SK-N-SH (cell line): ENCODE measurements at regions not wholly inside any gene's neighbourhood (a gene's known extent, or its start where the extent isn't known, plus 50 kb on each side); places are given as distances from the start of the nearest gene placed in this dataset.

Source experiments
- CTCF ChIP-seq: fragments of 200-600 bp; sonication (generic); IDR thresholded peaks from 2 replicates; pipeline ENCODE4 v1.6.1; 2017; ENCODE audit warnings: antibody characterized with exemption, mild to moderate bottlenecking, moderate library complexity
- EP300 ChIP-seq, 2 experiments: IDR thresholded peaks; 2 replicates each; pipeline versions ENCODE4 v1.4.0 to v1.6.1; 2012; ENCODE audit warnings: borderline replicate concordance in 1 of 2, low read depth in 1 of 2, low read length in 1 of 2
- FOSL2 ChIP-seq: IDR thresholded peaks from 2 replicates; pipeline ENCODE4 v1.4.0; 2012; ENCODE audit warnings: low read depth, mild to moderate bottlenecking, moderate library complexity, borderline replicate concordance
- FOXJ3 ChIP-seq: sonication (generic); formaldehyde crosslinking; IDR thresholded peaks from 2 replicates; pipeline ENCODE4 v1.5.1; 2020; ENCODE audit warnings: mild to moderate bottlenecking, missing genetic modification reagents
- FOXM1 ChIP-seq: IDR thresholded peaks from 2 replicates; pipeline ENCODE4 v1.4.0; 2012; ENCODE audit warnings: low read depth, mild to moderate bottlenecking
- MAX ChIP-seq: IDR thresholded peaks from 2 replicates; pipeline ENCODE4 v1.4.0; 2012; ENCODE audit warnings: low read depth
- MXI1 ChIP-seq: IDR thresholded peaks from 2 replicates; pipeline ENCODE4 v1.6.1; 2012; ENCODE audit warnings: mild to moderate bottlenecking, low read depth, low read length, improper control_type of control experiment
- POLR2AphosphoS5 ChIP-seq: IDR thresholded peaks from 2 replicates; pipeline ENCODE4 v1.6.1; 2012; ENCODE audit warnings: low read depth, low read length
- RAD21 ChIP-seq: IDR thresholded peaks from 2 replicates; pipeline ENCODE4 v1.6.1; 2012; ENCODE audit warnings: mild to moderate bottlenecking, low read length
- REST ChIP-seq: IDR thresholded peaks from 2 replicates; pipeline ENCODE4 v1.6.1; 2012; ENCODE audit warnings: mild to moderate bottlenecking, low read depth, low read length, moderate library complexity
- SIN3A ChIP-seq: IDR thresholded peaks from 2 replicates; pipeline ENCODE4 v1.6.1; 2012; ENCODE audit warnings: low read depth, mild to moderate bottlenecking, low read length, moderate library complexity, borderline replicate concordance
- USF1 ChIP-seq: IDR thresholded peaks from 2 replicates; pipeline ENCODE4 v1.4.0; 2012; ENCODE audit warnings: low read depth, borderline replicate concordance

GRCh38 chr1:112304612-112305011, 91.4 kb upstream of the CTTNBP2NL start:
- no peak for TF ChIP-seq CTCF
- no peak for TF ChIP-seq EP300 (IDR thresholded peaks at IDR 0.05; ENCODE audit: borderline replicate concordance in 1 of 2, low read depth in 1 of 2, low read length in 1 of 2)
- no peak for TF ChIP-seq POLR2AphosphoS5
- no peak for TF ChIP-seq FOSL2
- no peak for TF ChIP-seq REST
- TF ChIP-seq FOXM1, result no peak
- TF ChIP-seq FOXJ3 (CRISPR knock-in tag), result no peak
- TF ChIP-seq MAX, result no peak
- no peak for TF ChIP-seq RAD21
- TF ChIP-seq MXI1, result no peak
- no peak for TF ChIP-seq SIN3A
- TF ChIP-seq USF1, result no peak
